T-cell (primary cell): ENCODE measurements at regions not wholly inside any gene's neighbourhood (a gene's known extent, or its start where the extent isn't known, plus 50 kb on each side); places are given as distances from the start of the nearest gene placed in this dataset.

Source experiments
- ATAC-seq, 4 experiments: fragments of 200-7000 bp in 3 of 4; fragments of 150-1000 bp in 1 of 4; cut with Tn5 transposase; replicated peaks in 1 of 4; 1 replicate in 3 of 4; 2 replicates in 1 of 4; pipeline ENCODE4 v1.10.0; 2021; ENCODE audit warnings: moderate library complexity in 3 of 4, mild to moderate bottlenecking in 2 of 4, moderate number of reproducible peaks in 1 of 4
- CTCF ChIA-PET, 2 donors: fragments of 300-600 bp; sonication (Branson Sonifier 250); formaldehyde crosslinking; loops; one replicate each; lab custom pipeline; 2022; ENCODE audit warnings: antibody characterized with exemption in 2 of 2; lab: Charles Lee
- POLR2A ChIA-PET, 2 donors: fragments of 300-600 bp; sonication (Branson Sonifier 250); formaldehyde crosslinking; loops; one replicate each; lab custom pipeline; 2022; ENCODE audit warnings: antibody characterized with exemption in 2 of 2; lab: Charles Lee
- DNase-seq, 35 experiments: peaks; one replicate each; pipeline versions ENCODE4 v3.0.0 to v3.0.0-alpha.2; 2013 to 2023
- H3K27ac ChIP-seq: one replicate; pipeline ENCODE4 v1.5.1; 2013; ENCODE audit warnings: low read length
- H3K27me3 ChIP-seq, 2 experiments: replicated peaks in 1 of 2; 1 replicate in 1 of 2; 2 replicates in 1 of 2; pipeline versions ENCODE4 v1.6.1 to v1.7.0; 2013; ENCODE audit warnings: low read length in 1 of 2, mixed read lengths in 1 of 2; ENCODE audit not compliant: control insufficient read depth in 2 of 2, insufficient read depth in 2 of 2; ENCODE audit errors: extremely low read depth in 1 of 2
- H3K36me3 ChIP-seq, 2 donors: 1 replicate in 1 of 2; 2 replicates in 1 of 2; pipeline versions ENCODE4 v1.6.1 to v1.7.0; 2013; ENCODE audit warnings: low read length in 1 of 2; ENCODE audit not compliant: control insufficient read depth in 2 of 2, insufficient read depth in 1 of 2; ENCODE audit errors: extremely low read depth in 1 of 2
- H3K4me1 ChIP-seq, 2 experiments: 1 replicate in 1 of 2; 2 replicates in 1 of 2; pipeline versions ENCODE4 v1.6.1 to v1.7.0; 2013; ENCODE audit warnings: low read length in 2 of 2, mixed read lengths in 1 of 2; ENCODE audit not compliant: insufficient read depth in 2 of 2, control insufficient read depth in 1 of 2; ENCODE audit errors: extremely low read depth in 1 of 2
- H3K4me3 ChIP-seq, 2 donors: 1 replicate in 1 of 2; 2 replicates in 1 of 2; pipeline versions ENCODE4 v1.5.1 to v1.7.0; 2013; ENCODE audit warnings: mild to moderate bottlenecking in 2 of 2, low read length in 1 of 2, moderate library complexity in 1 of 2; ENCODE audit not compliant: control insufficient read depth in 1 of 2; ENCODE audit errors: extremely low read depth in 1 of 2
- H3K9me3 ChIP-seq: 2 replicates; pipeline ENCODE4 v1.7.0; 2013
- H3K27ac Mint-ChIP-seq, 2 donors: one replicate each; pipeline ENCODE4 v1.8.0; 2020 to 2021; ENCODE audit warnings: mild to moderate bottlenecking in 2 of 2, mixed read lengths in 2 of 2
- H3K27me3 Mint-ChIP-seq, 2 donors: one replicate each; pipeline ENCODE4 v1.8.0; 2021 to 2022; ENCODE audit warnings: mixed read lengths in 2 of 2
- H3K36me3 Mint-ChIP-seq: one replicate; pipeline ENCODE4 v1.8.0; 2021; ENCODE audit warnings: mixed read lengths
- H3K4me1 Mint-ChIP-seq, 3 donors: one replicate each; pipeline ENCODE4 v1.8.0; 2020 to 2022; ENCODE audit warnings: mixed read lengths in 3 of 3, mild to moderate bottlenecking in 1 of 3
- H3K4me3 Mint-ChIP-seq, 3 donors: one replicate each; pipeline ENCODE4 v1.8.0; 2020 to 2022; ENCODE audit warnings: mild to moderate bottlenecking in 3 of 3, mixed read lengths in 3 of 3, moderate library complexity in 3 of 3
- H3K9me3 Mint-ChIP-seq, 3 donors: one replicate each; pipeline ENCODE4 v1.8.0; 2020 to 2022; ENCODE audit warnings: mixed read lengths in 3 of 3
- WGBS: methylation state at CpG from one replicate; pipeline ENCODE4 v1.1.5; 2013; ENCODE audit warnings: missing lambda C conversion rate; ENCODE audit not compliant: insufficient coverage; 5-methylcytosine and 5-hydroxymethylcytosine counted together

DNA sequence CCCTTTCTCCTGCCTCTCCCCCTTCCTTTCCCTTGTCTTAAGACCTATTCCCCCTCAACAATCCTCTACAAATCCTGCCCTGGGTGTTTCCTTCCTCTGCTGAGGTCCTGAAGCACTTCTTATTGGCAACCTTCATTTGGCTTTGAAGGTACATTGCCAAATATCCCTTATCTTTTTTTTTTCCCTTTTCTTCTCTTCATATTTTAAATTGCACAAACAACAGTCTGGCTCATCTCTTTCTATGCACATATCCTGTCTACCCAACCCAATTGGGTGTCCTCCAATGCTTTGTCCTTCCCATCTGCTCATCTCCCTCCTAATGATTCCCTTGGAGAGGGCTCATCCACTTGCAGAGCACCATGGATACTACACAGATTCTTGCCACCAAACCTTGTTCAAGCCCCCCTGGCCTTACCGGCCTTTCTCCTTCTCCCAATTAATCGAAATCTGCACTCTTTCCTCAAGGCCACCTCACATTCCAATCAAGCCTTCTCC lies 537.9 kb upstream of the JARID2 start:
- 100% methylated on average over 1 of the region's 2 CpGs for WGBS
- peaks cover 0 to 7% of the 10 kb centered on the region in 2 experiments for H3K4me1 ChIP-seq
- no peak overlapping the region for H3K27ac ChIP-seq
- no peak for ATAC-seq
- Mint-ChIP-seq H3K4me3 (no peak overlapping the region), H3K4me1 (peaks cover 6 to 18% (median 9%) of the 10 kb centered on the region in 3 donors), H3K27me3 (no peaks in the 10 kb centered on the region), H3K36me3 (no peaks in the 10 kb centered on the region), H3K9me3 (peaks cover 0 to 6% (median 0%) of the 10 kb centered on the region in 3 donors), H3K27ac (no peak overlapping the region)
- H3K9me3 ChIP-seq = no peaks in the 10 kb centered on the region
- CTCF ChIA-PET = interaction anchor here in 1 of 2 donors (0.6 kb wide), 1 partner anchor 54 kb away, joined by 6 read pairs; no protein-coding TSS in a partner anchor
- H3K36me3 ChIP-seq = no peaks in the 10 kb centered on the region
- DNase-seq = no peak
- no peak overlapping the region for H3K4me3 ChIP-seq
- H3K27me3 ChIP-seq = peaks cover 0 to 4% of the 10 kb centered on the region in 2 experiments
- POLR2A ChIA-PET = interaction anchor here (0.5 to 0.6 kb wide), 2 partner anchors 466 to 1417 kb away, joined by 3 to 13 read pairs; no protein-coding TSS in a partner anchor

DNA sequence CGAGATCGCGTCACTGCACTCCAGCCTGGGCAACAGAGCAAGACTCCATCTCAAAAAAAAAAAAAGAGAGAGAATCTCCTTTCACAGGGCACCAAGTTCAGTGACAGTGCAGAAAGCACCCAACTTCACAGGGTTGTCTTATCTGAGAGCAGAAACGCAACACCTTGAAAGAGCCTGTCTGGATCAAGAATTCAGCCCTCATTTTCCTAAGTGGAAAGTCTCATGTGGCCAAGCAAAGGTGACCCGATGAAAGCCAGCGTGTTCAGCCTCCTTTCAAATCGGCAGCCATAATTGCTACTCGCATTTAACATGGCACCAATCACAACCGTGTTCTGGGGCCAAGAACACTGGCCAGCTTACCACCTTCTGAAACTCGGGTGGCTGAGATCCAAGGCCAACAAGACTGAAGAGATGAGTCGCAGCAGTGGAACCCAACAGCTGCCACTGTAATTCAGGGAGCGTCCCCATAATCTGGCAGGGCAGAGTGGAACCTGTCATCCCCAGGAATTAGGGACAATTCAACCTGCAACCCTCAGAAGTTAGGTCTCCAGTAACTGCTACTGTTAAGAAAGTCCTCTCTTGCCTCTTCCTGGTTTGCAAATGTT lies 536.7 kb upstream of the JARID2 start:
- 97% methylated on average over 9 of the region's 12 CpGs for WGBS
- Histone ChIP-seq H3K27me3 (peaks cover 0 to 4% of the 10 kb centered on the region in 2 experiments), H3K4me3 (no peak overlapping the region), H3K4me1 (peaks cover 0 to 7% of the 10 kb centered on the region in 2 experiments), H3K9me3 (no peaks in the 10 kb centered on the region), H3K36me3 (no peaks in the 10 kb centered on the region), H3K27ac (no peak overlapping the region)
- CTCF ChIA-PET = interaction anchor here in 1 of 2 donors (0.5 kb wide), 1 partner anchor 781 kb away, joined by 3 read pairs; no protein-coding TSS in a partner anchor
- POLR2A ChIA-PET = no interaction called here
- peaks cover 0 to 6% (median 0%) of the 10 kb centered on the region in 3 donors for H3K9me3 Mint-ChIP-seq
- H3K4me1 Mint-ChIP-seq = peaks cover 6 to 18% (median 9%) of the 10 kb centered on the region in 3 donors
- H3K27me3 Mint-ChIP-seq = no peaks in the 10 kb centered on the region
- ATAC-seq = no peak
- no peak for DNase-seq
- no peak overlapping the region for H3K4me3 Mint-ChIP-seq
- H3K27ac Mint-ChIP-seq = no peak overlapping the region
- H3K36me3 Mint-ChIP-seq = no peaks in the 10 kb centered on the region

DNA sequence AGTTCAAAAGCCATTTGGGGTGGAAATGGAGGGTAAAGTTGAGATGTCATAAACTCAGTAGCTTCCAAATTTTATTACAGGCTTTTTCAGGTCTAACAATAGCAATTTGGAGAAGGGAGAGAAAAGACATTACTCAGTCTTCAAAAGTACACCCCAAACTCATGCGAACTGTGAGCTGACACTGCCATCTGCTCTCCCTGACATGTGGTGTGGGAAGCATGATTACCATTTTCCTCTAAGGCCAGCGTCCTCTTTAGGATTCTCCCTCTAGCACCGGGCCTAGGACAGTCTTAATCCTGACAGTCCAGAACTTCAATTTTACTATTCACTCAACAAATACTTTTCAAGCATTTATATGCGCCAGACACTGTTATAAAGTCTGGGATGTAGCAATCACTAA lies 536.0 kb upstream of the JARID2 start:
- CTCF ChIA-PET = interaction anchor here in 1 of 2 donors (0.5 kb wide), 1 partner anchor 781 kb away, joined by 3 read pairs; no protein-coding TSS in a partner anchor
- H3K36me3 ChIP-seq = no peaks in the 10 kb centered on the region
- Mint-ChIP-seq H3K27ac (no peak overlapping the region), H3K36me3 (no peaks in the 10 kb centered on the region), H3K4me3 (no peak overlapping the region), H3K9me3 (peaks cover 0 to 6% (median 0%) of the 10 kb centered on the region in 3 donors), H3K4me1 (peaks cover 6 to 18% (median 9%) of the 10 kb centered on the region in 3 donors), H3K27me3 (no peaks in the 10 kb centered on the region)
- peaks cover 0 to 4% of the 10 kb centered on the region in 2 experiments for H3K27me3 ChIP-seq
- H3K4me3 ChIP-seq = no peak overlapping the region
- ATAC-seq = no peak
- no peak overlapping the region for H3K27ac ChIP-seq
- POLR2A ChIA-PET = no interaction called here
- peaks cover 0 to 7% of the 10 kb centered on the region in 2 experiments for H3K4me1 ChIP-seq
- WGBS = 100% methylated on average over 1 of the region's 4 CpGs
- no peak for DNase-seq
- no peaks in the 10 kb centered on the region for H3K9me3 ChIP-seq

DNA sequence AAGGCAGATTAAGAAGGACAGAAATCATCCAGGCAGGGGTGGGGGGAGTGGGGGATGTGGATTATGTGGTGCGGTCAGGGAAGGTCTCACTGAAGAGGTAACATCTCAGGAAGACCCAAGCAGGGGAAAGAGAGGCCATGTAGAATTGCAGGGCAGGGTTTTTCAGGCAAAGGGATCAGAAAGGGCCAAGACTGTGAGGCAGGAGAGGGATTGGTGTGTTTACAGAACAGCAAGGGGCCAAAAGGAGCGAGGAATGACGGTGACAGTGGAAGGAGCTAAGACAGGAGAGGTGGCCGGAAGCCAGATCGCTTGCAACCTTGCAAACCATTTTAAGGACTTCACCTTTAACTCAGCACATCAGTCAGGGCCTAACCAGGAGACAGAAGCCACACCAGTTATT lies 535.4 kb upstream of the JARID2 start:
- CTCF ChIA-PET = no interaction called here
- no peak overlapping the region for H3K27ac Mint-ChIP-seq
- POLR2A ChIA-PET = interaction anchor here in 1 of 2 donors (1.0 kb wide), 1 partner anchor 353 kb away, joined by 3 read pairs; no protein-coding TSS in a partner anchor

DNA sequence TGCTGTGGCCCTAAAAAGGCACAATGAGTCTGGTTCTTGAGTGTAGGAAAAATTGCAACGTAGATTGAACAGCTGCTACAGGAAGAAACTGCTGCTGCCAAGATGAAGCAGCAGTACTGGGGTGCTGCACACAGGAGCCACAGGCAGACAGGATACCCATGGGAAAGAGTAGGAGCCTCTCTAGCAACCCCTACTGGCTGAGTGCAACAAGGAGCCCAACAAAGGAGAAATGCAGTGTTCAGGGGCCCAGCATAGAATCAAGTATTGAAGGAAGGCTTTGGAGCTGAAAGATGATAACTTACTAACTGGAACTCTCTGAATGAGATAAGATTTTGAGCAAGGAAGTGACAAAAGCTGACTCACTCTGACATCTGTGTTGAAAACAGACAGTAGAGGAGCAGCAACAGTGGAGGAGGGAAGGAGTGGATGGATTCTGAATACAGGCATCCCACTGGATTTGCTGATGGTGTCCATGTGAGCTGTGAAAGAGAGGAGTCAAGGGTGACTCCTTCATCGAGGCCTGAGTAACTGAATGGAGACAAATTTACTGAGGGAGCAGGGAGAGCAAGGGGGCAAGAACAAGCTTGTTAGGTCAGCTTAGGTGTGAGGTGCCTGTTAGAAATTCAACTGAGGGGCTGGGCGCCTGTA lies 534.7 kb upstream of the JARID2 start:
- Histone ChIP-seq H3K4me3 (no peak overlapping the region), H3K4me1 (peaks cover 0 to 7% of the 10 kb centered on the region in 2 experiments), H3K27me3 (peaks cover 0 to 4% of the 10 kb centered on the region in 2 experiments), H3K9me3 (no peaks in the 10 kb centered on the region), H3K27ac (no peak overlapping the region), H3K36me3 (no peaks in the 10 kb centered on the region)
- DNase-seq = peak in 20 of 35 experiments; percentile 9 to 53 (median 22)
- 64% methylated on average over 3 of the region's 3 CpGs for WGBS
- no peak overlapping the region for H3K4me3 Mint-ChIP-seq
- POLR2A ChIA-PET = interaction anchor here in 1 of 2 donors (0.6 to 1.0 kb wide), 2 partner anchors 354 to 954 kb away, joined by 3 to 4 read pairs; no protein-coding TSS in a partner anchor
- H3K9me3 Mint-ChIP-seq = peaks cover 0 to 6% (median 0%) of the 10 kb centered on the region in 3 donors
- CTCF ChIA-PET = interaction anchor here in 1 of 2 donors (0.7 kb wide), 1 partner anchor 154 kb away, joined by 3 read pairs; no protein-coding TSS in a partner anchor
- peak overlapping the region in 1 of 2 donors; percentile 58 for H3K27ac Mint-ChIP-seq
- no peaks in the 10 kb centered on the region for H3K36me3 Mint-ChIP-seq
- H3K4me1 Mint-ChIP-seq = peaks cover 6 to 18% (median 8%) of the 10 kb centered on the region in 3 donors
- peak; percentile 45 to 72 (median 70) for ATAC-seq
- H3K27me3 Mint-ChIP-seq = no peaks in the 10 kb centered on the region

More for the DNA sequence above, 535.4 kb upstream of the JARID2 start:
- no peak overlapping the region for H3K27ac ChIP-seq
- no peak for DNase-seq
- peaks cover 0 to 4% of the 10 kb centered on the region in 2 experiments for H3K27me3 ChIP-seq
- Mint-ChIP-seq H3K4me1 (peaks cover 6 to 18% (median 9%) of the 10 kb centered on the region in 3 donors), H3K36me3 (no peaks in the 10 kb centered on the region), H3K9me3 (peaks cover 0 to 6% (median 0%) of the 10 kb centered on the region in 3 donors), H3K4me3 (no peak overlapping the region), H3K27me3 (no peaks in the 10 kb centered on the region)
- no peak for ATAC-seq
- H3K4me3 ChIP-seq = no peak overlapping the region
- H3K9me3 ChIP-seq = no peaks in the 10 kb centered on the region
- H3K36me3 ChIP-seq = no peaks in the 10 kb centered on the region
- 100% methylated on average over 1 of the region's 5 CpGs for WGBS
- H3K4me1 ChIP-seq = peaks cover 0 to 7% of the 10 kb centered on the region in 2 experiments

DNA sequence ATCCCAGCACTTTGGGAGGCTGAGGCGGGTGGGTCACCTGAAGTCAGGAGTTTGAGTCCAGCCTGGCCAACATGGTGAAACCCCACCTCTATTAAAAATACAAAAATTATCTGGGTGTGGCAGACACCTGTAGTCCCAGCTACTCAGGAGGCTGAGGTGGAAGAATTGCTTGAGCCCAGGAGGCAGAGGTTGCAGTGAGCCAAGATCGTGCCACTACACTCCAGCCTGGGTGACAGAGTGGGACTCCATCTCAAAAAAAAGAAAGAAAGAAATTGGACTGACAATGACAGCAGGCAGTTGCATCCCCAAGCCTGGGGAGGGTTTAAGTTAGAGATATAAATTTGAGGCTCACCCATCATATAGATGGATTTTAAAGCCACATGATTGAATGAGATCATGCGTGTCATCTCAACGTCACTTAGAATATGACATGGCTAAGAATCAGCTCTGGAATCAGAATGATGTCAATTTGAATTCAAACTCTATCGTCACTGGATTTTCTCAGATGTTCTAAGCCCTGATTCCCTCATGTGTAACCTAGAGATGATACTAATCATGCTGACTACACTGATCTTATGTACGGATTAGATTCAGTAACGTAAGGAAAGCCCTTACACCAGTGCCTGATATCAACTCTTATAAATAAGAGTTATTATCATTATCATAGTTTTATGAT lies 534.0 kb upstream of the JARID2 start:
- WGBS = 100% methylated on average over 2 of the region's 7 CpGs
- Mint-ChIP-seq H3K27ac (no peak overlapping the region), H3K9me3 (peaks cover 0 to 6% (median 0%) of the 10 kb centered on the region in 3 donors), H3K4me1 (peaks cover 9 to 16% (median 10%) of the 10 kb centered on the region in 3 donors), H3K4me3 (no peak overlapping the region), H3K36me3 (no peaks in the 10 kb centered on the region), H3K27me3 (no peaks in the 10 kb centered on the region)
- DNase-seq = no peak
- ChIA-PET CTCF (no interaction called here), POLR2A (no interaction called here)
- no peak for ATAC-seq
- H3K27me3 ChIP-seq = no peaks in the 10 kb centered on the region
- no peaks in the 10 kb centered on the region for H3K9me3 ChIP-seq
- H3K27ac ChIP-seq = no peak overlapping the region
- no peak overlapping the region for H3K4me3 ChIP-seq
- H3K4me1 ChIP-seq = peaks cover 0 to 12% of the 10 kb centered on the region in 2 experiments
- no peaks in the 10 kb centered on the region for H3K36me3 ChIP-seq
